Sigmoid colon (tissue), 6 donors: ENCODE measurements at regions not wholly inside any gene's neighbourhood (a gene's known extent, or its start where the extent isn't known, plus 50 kb on each side); places are given as distances from the start of the nearest gene placed in this dataset.
"Not testable (repeated sequence)": the region's sequence is repeated elsewhere in the genome, so short reads cannot be mapped to it uniquely, and the experiment has no call there.

ENCODE experiments used
- DNase-seq: peaks from one replicate; pipeline ENCODE4 v3.0.0-alpha.2; 2019
- H3K27ac ChIP-seq, 4 donors: fragments of 200-600 bp; sonication (generic); one replicate each; pipeline ENCODE4 v1.5.1; 2016 to 2019; ENCODE audit warnings: mild to moderate bottlenecking in 1 of 4
- H3K27me3 ChIP-seq, 3 donors: fragments of 200-600 bp; sonication (generic); one replicate each; pipeline ENCODE4 v1.5.1; 2019; ENCODE audit warnings: mild to moderate bottlenecking in 1 of 3
- H3K36me3 ChIP-seq, 4 donors: fragments of 200-600 bp; sonication (generic); one replicate each; pipeline ENCODE4 v1.5.1; 2016 to 2019
- H3K4me1 ChIP-seq, 4 donors: fragments of 200-600 bp; sonication (generic); one replicate each; pipeline ENCODE4 v1.5.1; 2017 to 2019
- H3K4me3 ChIP-seq, 4 donors: fragments of 200-600 bp; sonication (generic); one replicate each; pipeline ENCODE4 v1.5.1; 2017 to 2019; ENCODE audit warnings: mild to moderate bottlenecking in 2 of 4, moderate library complexity in 1 of 4
- H3K9me3 ChIP-seq, 4 donors: fragments of 200-600 bp in 3 of 4; sonication (generic) in 3 of 4; one replicate each; pipeline versions ENCODE4 v1.5.1 to v1.6.1; 2013 to 2019
- EP300 ChIP-seq, 4 donors: sonication (generic); formaldehyde crosslinking; IDR thresholded peaks; one replicate each; pipeline ENCODE4 v1.6.1; 2017; ENCODE audit warnings: antibody characterized with exemption in 4 of 4
- POLR2A ChIP-seq, 2 donors: fragments of 450-650 bp; IDR thresholded peaks; one replicate each; pipeline ENCODE4 v1.6.1; 2016; ENCODE audit warnings: antibody characterized with exemption in 2 of 2, mild to moderate bottlenecking in 2 of 2, moderate library complexity in 2 of 2
- POLR2AphosphoS5 ChIP-seq, 4 donors: sonication (generic); formaldehyde crosslinking; IDR thresholded peaks; one replicate each; pipeline ENCODE4 v1.6.1; 2017; ENCODE audit warnings: antibody characterized with exemption in 4 of 4
- WGBS, 2 donors: extraction: QIAGEN DNeasy Blood & Tissue Kit; methylation state at CpG; one replicate each; pipeline ENCODE4 v1.1.7; 2013; 5-methylcytosine and 5-hydroxymethylcytosine counted together
- intact Hi-C: fragments of 100-400 bp; cut with DNase I; formaldehyde crosslinking; loops from one replicate; pipeline ENCODE4 v1.15.1; 2023
- TF ChIP-seq, protein P1 (sequence below), 4 experiments: fragments of 450-650 bp in 3 of 4; fragments of 200-600 bp in 1 of 4; IDR thresholded peaks; one replicate each; pipeline ENCODE4 v1.5.1; 2016 to 2019; ENCODE audit warnings: antibody characterized with exemption in 4 of 4, mild to moderate bottlenecking in 3 of 4, moderate library complexity in 2 of 4
- donor health status: healthy with polysubstance abuse.
- donor health status: healthy.

DNA sequence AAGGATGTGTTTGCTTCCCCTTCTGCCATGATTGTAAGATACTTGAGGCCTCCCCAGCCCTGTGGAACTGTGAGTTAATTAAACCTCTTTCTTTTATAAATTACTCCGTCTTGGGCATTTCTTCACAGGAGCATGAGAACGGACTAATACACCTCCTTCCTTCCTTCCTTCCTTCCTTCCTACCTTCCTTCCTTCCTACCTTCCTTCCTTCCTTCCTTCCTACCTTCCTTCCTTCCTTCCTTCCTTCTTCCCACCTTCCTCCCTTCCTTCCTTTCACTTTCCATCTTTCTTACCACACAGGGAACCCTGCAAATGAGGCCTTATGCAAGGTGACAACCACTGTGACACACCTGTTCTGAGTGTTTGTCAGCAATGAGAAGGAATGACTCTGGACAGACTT lies 141.3 kb upstream of the EXOC2 start:
- TF ChIP-seq POLR2A (IDR thresholded peaks at IDR 0.05): no peak
- TF ChIP-seq, protein P1, sequence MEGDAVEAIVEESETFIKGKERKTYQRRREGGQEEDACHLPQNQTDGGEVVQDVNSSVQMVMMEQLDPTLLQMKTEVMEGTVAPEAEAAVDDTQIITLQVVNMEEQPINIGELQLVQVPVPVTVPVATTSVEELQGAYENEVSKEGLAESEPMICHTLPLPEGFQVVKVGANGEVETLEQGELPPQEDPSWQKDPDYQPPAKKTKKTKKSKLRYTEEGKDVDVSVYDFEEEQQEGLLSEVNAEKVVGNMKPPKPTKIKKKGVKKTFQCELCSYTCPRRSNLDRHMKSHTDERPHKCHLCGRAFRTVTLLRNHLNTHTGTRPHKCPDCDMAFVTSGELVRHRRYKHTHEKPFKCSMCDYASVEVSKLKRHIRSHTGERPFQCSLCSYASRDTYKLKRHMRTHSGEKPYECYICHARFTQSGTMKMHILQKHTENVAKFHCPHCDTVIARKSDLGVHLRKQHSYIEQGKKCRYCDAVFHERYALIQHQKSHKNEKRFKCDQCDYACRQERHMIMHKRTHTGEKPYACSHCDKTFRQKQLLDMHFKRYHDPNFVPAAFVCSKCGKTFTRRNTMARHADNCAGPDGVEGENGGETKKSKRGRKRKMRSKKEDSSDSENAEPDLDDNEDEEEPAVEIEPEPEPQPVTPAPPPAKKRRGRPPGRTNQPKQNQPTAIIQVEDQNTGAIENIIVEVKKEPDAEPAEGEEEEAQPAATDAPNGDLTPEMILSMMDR (IDR thresholded peaks at IDR 0.05): no peak
- no peak for TF ChIP-seq POLR2AphosphoS5 (IDR thresholded peaks at IDR 0.05)
- TF ChIP-seq EP300 (IDR thresholded peaks at IDR 0.05): no peak
- Histone ChIP-seq H3K4me1 (peaks cover 0 to 7% (median 3%) of the 10 kb centered on the region in 4 donors), H3K27me3 (no peaks in the 10 kb centered on the region), H3K9me3 (no peaks in the 10 kb centered on the region), H3K27ac (no peak overlapping the region), H3K4me3 (no peak overlapping the region), H3K36me3 (no peaks in the 10 kb centered on the region)
- intact Hi-C loops: no loop called here
- DNase-seq: no peak
- WGBS, 2 donors: 95 to 97% methylated on average over 2 of the region's 2 CpGs

DNA sequence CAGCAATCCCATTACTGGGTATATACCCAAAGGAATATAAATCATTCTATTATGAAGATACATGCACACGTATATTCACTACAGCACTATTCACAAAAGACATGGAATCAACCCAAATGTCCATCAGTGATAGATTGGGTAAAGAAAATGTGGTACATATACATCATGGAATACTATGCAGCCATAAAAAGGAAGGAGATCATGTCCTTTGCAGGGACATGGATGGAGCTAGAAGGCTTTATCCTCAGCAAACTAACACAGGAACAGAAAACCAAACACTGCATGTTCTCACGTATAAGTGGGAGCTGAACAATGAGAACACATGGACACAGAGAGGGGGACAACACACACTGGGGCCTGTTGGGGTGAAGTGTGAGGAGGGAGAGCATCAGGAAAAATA lies 139.9 kb upstream of the EXOC2 start:
- H3K9me3 ChIP-seq, H3K4me3 ChIP-seq, H3K4me1 ChIP-seq, H3K27ac ChIP-seq, DNase-seq, intact Hi-C loops, H3K27me3 ChIP-seq, H3K36me3 ChIP-seq: not testable (repeated sequence)
- WGBS, 2 donors: 76 to 92% methylated on average over 2 of the region's 2 CpGs

DNA sequence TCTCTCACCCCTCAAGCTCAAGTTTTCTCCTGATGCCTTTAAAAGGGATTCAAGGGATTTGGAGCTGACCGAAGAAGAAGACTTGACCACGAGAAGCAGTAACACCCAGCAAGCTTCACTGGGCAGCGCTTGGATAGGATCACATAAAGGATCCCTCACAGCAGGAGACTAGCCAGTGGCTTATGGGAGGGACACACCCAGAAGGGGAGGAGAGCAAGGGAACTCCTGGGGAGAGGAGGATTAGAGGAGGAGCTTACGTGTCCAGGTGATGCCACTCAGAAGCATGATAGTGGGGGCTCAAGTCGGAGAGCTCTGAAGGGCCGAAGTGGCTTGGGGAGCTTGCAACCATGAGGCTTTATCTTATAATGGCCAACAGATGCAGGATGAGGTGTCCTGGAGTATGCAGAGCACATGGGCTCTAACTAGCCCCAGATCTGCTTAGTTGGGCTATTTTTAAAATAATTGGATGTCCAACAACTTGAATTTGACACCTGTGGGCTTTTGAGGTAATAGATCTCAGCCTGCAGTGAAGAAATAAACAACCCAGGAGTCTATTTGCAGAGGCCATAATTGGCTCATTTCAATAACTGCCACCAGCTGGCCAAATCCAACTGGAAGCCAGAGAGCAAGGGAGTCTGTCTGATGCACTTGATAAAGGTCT lies 137.9 kb upstream of the EXOC2 start:
- WGBS, 2 donors: 93 to 95% methylated on average over 6 of the region's 6 CpGs
- Histone ChIP-seq H3K4me1 (peaks cover 0 to 3% (median under 1%) of the 10 kb centered on the region in 4 donors), H3K9me3 (no peaks in the 10 kb centered on the region), H3K36me3 (no peaks in the 10 kb centered on the region), H3K27me3 (no peaks in the 10 kb centered on the region), H3K27ac (no peak overlapping the region), H3K4me3 (no peak overlapping the region)
- DNase-seq: no peak
- intact Hi-C loops: no loop called here
- TF ChIP-seq POLR2AphosphoS5 (IDR thresholded peaks at IDR 0.05) (no peak), POLR2A (IDR thresholded peaks at IDR 0.05) (no peak), EP300 (IDR thresholded peaks at IDR 0.05) (no peak)
- TF ChIP-seq, protein P1 (IDR thresholded peaks at IDR 0.05): no peak

- intact Hi-C loops: no loop called here
- no peak overlapping the region for H3K4me3 ChIP-seq
- 59 to 88% methylated on average over 4 of the region's 4 CpGs for WGBS, 2 donors
- no peak for DNase-seq
- H3K36me3 ChIP-seq: no peaks in the 10 kb centered on the region
- H3K27ac ChIP-seq: no peak overlapping the region
- TF ChIP-seq POLR2A (IDR thresholded peaks at IDR 0.05): no peak
- TF ChIP-seq, protein P1 (IDR thresholded peaks at IDR 0.05): no peak
- TF ChIP-seq EP300 (IDR thresholded peaks at IDR 0.05): no peak
- TF ChIP-seq POLR2AphosphoS5 (IDR thresholded peaks at IDR 0.05): no peak
- H3K27me3 ChIP-seq: no peaks in the 10 kb centered on the region
- no peaks in the 10 kb centered on the region for H3K4me1 ChIP-seq
- no peaks in the 10 kb centered on the region for H3K9me3 ChIP-seq
Measured at GRCh38 chr6:829656-830055, 136.7 kb upstream of the EXOC2 start.

GRCh38 chr6:827431-827830 lies 134.5 kb upstream of the EXOC2 start:
- Histone ChIP-seq H3K27ac (no peak overlapping the region), H3K4me3 (no peak overlapping the region), H3K4me1 (no peaks in the 10 kb centered on the region), H3K9me3 (no peaks in the 10 kb centered on the region), H3K27me3 (no peaks in the 10 kb centered on the region), H3K36me3 (no peaks in the 10 kb centered on the region)
- no peak for TF ChIP-seq POLR2A (IDR thresholded peaks at IDR 0.05)
- TF ChIP-seq, protein P1 (IDR thresholded peaks at IDR 0.05): no peak
- TF ChIP-seq EP300 (IDR thresholded peaks at IDR 0.05): no peak
- no peak for TF ChIP-seq POLR2AphosphoS5 (IDR thresholded peaks at IDR 0.05)
- intact Hi-C loops: no loop called here
- WGBS, 2 donors: 85 to 87% methylated on average over 1 of the region's 1 CpG
- no peak for DNase-seq
